H9 (cell line): ENCODE measurements at regions not wholly inside any gene's neighbourhood (a gene's known extent, or its start where the extent isn't known, plus 50 kb on each side); places are given as distances from the start of the nearest gene placed in this dataset.

ENCODE experiments used
- DNase-seq: peaks from one replicate; pipeline ENCODE4 v3.0.0-alpha.2; 2017
- H2AFZ ChIP-seq: one replicate; pipeline ENCODE4 v1.6.1; 2013; ENCODE audit warnings: mild to moderate bottlenecking, low read length, control low read depth, moderate library complexity
- H2AK5ac ChIP-seq: 2 replicates; pipeline ENCODE4 v1.6.1; 2013; ENCODE audit warnings: low read length, control low read depth, mixed read lengths; ENCODE audit not compliant: insufficient read length
- H2BK120ac ChIP-seq: one replicate; pipeline ENCODE4 v1.6.1; 2013; ENCODE audit warnings: low read depth, mild to moderate bottlenecking, low read length, control low read depth, inconsistent platforms; ENCODE audit not compliant: poor library complexity, severe bottlenecking
- H2BK12ac ChIP-seq: 2 replicates; pipeline ENCODE4 v1.6.1; 2013; ENCODE audit warnings: low read length, control low read depth, mixed read lengths, low read depth; ENCODE audit not compliant: insufficient read length
- H2BK15ac ChIP-seq: 2 replicates; pipeline ENCODE4 v1.6.1; 2013; ENCODE audit warnings: low read depth, low read length, control low read depth
- H2BK20ac ChIP-seq: one replicate; pipeline ENCODE4 v1.6.1; 2013; ENCODE audit warnings: low read depth, mild to moderate bottlenecking, low read length, control low read depth, inconsistent platforms; ENCODE audit not compliant: poor library complexity, severe bottlenecking
- H2BK5ac ChIP-seq: 2 replicates; pipeline ENCODE4 v1.6.1; 2013; ENCODE audit warnings: low read length, control low read depth, mixed read lengths; ENCODE audit not compliant: insufficient read length
- H3K14ac ChIP-seq: 2 replicates; pipeline ENCODE4 v1.6.1; 2013; ENCODE audit warnings: low read length, control low read depth; ENCODE audit not compliant: insufficient read depth
- H3K18ac ChIP-seq: 2 replicates; pipeline ENCODE4 v1.6.1; 2013; ENCODE audit warnings: low read depth, mild to moderate bottlenecking, mixed read lengths, low read length, control low read depth; ENCODE audit not compliant: insufficient read length
- H3K23ac ChIP-seq: 2 replicates; pipeline ENCODE4 v1.6.1; 2013; ENCODE audit warnings: low read length, control low read depth, mixed read lengths, low read depth; ENCODE audit not compliant: insufficient read length
- H3K23me2 ChIP-seq: 2 replicates; pipeline ENCODE4 v1.6.1; 2013; ENCODE audit warnings: low read depth, mild to moderate bottlenecking, mixed read lengths, low read length, control low read depth; ENCODE audit not compliant: insufficient read length, poor library complexity, severe bottlenecking
- H3K27ac ChIP-seq: 2 replicates; pipeline ENCODE4 v1.5.1; 2013; ENCODE audit warnings: low read length, control low read depth, mixed read lengths, low read depth; ENCODE audit not compliant: insufficient read length
- H3K27me3 ChIP-seq: 2 replicates; pipeline ENCODE4 v1.6.1; 2013; ENCODE audit warnings: low read length, control low read depth, inconsistent platforms; ENCODE audit not compliant: insufficient read depth
- H3K4ac ChIP-seq: 2 replicates; pipeline ENCODE4 v1.6.1; 2013; ENCODE audit warnings: low read depth, mild to moderate bottlenecking, control low read depth, inconsistent platforms, low read length, moderate library complexity
- H3K4me1 ChIP-seq: 2 replicates; pipeline ENCODE4 v1.6.1; 2013; ENCODE audit warnings: low read length, control low read depth, inconsistent platforms; ENCODE audit not compliant: insufficient read depth
- H3K4me2 ChIP-seq: 2 replicates; pipeline ENCODE4 v1.6.1; 2013; ENCODE audit warnings: low read length, control low read depth, mixed read lengths; ENCODE audit not compliant: insufficient read length, insufficient read depth
- H3K56ac ChIP-seq: 2 replicates; pipeline ENCODE4 v1.6.1; 2013; ENCODE audit warnings: low read depth, mild to moderate bottlenecking, mixed read lengths, low read length, control low read depth; ENCODE audit not compliant: insufficient read length
- H3K79me1 ChIP-seq: 2 replicates; pipeline ENCODE4 v1.6.1; 2013; ENCODE audit warnings: low read depth, mild to moderate bottlenecking, moderate library complexity, low read length, control low read depth, inconsistent platforms; ENCODE audit not compliant: insufficient read depth, poor library complexity, severe bottlenecking
- H3K79me2 ChIP-seq: 2 replicates; pipeline ENCODE4 v1.6.1; 2013; ENCODE audit warnings: low read length, control low read depth, inconsistent platforms; ENCODE audit not compliant: insufficient read depth
- H3K9ac ChIP-seq: 2 replicates; pipeline ENCODE4 v1.6.1; 2013; ENCODE audit warnings: low read length, control low read depth, mixed read lengths; ENCODE audit not compliant: insufficient read length; ENCODE audit errors: extremely low read depth
- H3K9me3 ChIP-seq: one replicate; pipeline ENCODE4 v1.6.1; 2013; ENCODE audit warnings: low read depth, low read length, inconsistent platforms; ENCODE audit not compliant: control insufficient read depth
- H3T11ph ChIP-seq: one replicate; pipeline ENCODE4 v1.6.1; 2013; ENCODE audit warnings: mild to moderate bottlenecking, low read length, control low read depth, inconsistent platforms
- H4K20me1 ChIP-seq: one replicate; pipeline ENCODE4 v1.6.1; 2013; ENCODE audit not compliant: control insufficient read depth, insufficient read length, insufficient read depth
- H4K5ac ChIP-seq: 2 replicates; pipeline ENCODE4 v1.6.1; 2013; ENCODE audit warnings: low read depth, mild to moderate bottlenecking, mixed read lengths, low read length, control low read depth; ENCODE audit not compliant: insufficient read length
- H4K8ac ChIP-seq: replicated peaks from 2 replicates; pipeline ENCODE4 v1.6.1; 2013; ENCODE audit warnings: low read length, control low read depth, mixed read lengths, low read depth; ENCODE audit not compliant: insufficient read length
- H4K91ac ChIP-seq: 2 replicates; pipeline ENCODE4 v1.6.1; 2013; ENCODE audit warnings: low read depth, mild to moderate bottlenecking, moderate library complexity, mixed read lengths, low read length, control low read depth; ENCODE audit not compliant: insufficient read length
- H3K27ac Mint-ChIP-seq, 3 experiments: 2 replicates in 2 of 3; 3 replicates in 1 of 3; pipeline ENCODE4 v1.8.0; 2020 to 2021; ENCODE audit warnings: mixed read lengths in 3 of 3, mild to moderate bottlenecking in 1 of 3, moderate library complexity in 1 of 3
- H3K27me3 Mint-ChIP-seq: 2 replicates; pipeline ENCODE4 v1.8.0; 2021; ENCODE audit warnings: low read depth, mild to moderate bottlenecking, moderate library complexity, mixed read lengths
- H3K36me3 Mint-ChIP-seq, 3 experiments: 2 replicates in 2 of 3; 3 replicates in 1 of 3; pipeline ENCODE4 v1.8.0; 2020 to 2021; ENCODE audit warnings: low read depth in 3 of 3, mixed read lengths in 3 of 3; ENCODE audit not compliant: insufficient read depth in 1 of 3
- H3K4me1 Mint-ChIP-seq, 2 experiments: 2 replicates each; pipeline ENCODE4 v1.8.0; 2020; ENCODE audit warnings: mixed read lengths in 2 of 2
- H3K4me3 Mint-ChIP-seq, 2 experiments: 2 replicates in 1 of 2; 3 replicates in 1 of 2; pipeline ENCODE4 v1.8.0; 2020 to 2021; ENCODE audit warnings: mild to moderate bottlenecking in 2 of 2, mixed read lengths in 2 of 2, moderate library complexity in 1 of 2
- H3K9me3 Mint-ChIP-seq, 2 experiments: 2 replicates in 1 of 2; 3 replicates in 1 of 2; pipeline ENCODE4 v1.8.0; 2020; ENCODE audit warnings: mild to moderate bottlenecking in 2 of 2, mixed read lengths in 2 of 2, moderate library complexity in 1 of 2
- WGBS: extraction: QIAGEN DNeasy Blood & Tissue Kit; methylation state at CpG from one replicate; pipeline ENCODE4 v1.1.7; 2013; ENCODE audit warnings: missing lambda C conversion rate, low lambda C conversion rate, mixed read lengths; ENCODE audit not compliant: insufficient read length; ENCODE audit errors: extremely low coverage; 5-methylcytosine and 5-hydroxymethylcytosine counted together
- TF ChIP-seq, protein P1 (sequence below): fragments of 200-600 bp; sonication (generic); conservative IDR thresholded peaks from 3 replicates; pipeline ENCODE4 v1.8.0; 2021; ENCODE audit warnings: antibody characterized with exemption, mild to moderate bottlenecking

DNA sequence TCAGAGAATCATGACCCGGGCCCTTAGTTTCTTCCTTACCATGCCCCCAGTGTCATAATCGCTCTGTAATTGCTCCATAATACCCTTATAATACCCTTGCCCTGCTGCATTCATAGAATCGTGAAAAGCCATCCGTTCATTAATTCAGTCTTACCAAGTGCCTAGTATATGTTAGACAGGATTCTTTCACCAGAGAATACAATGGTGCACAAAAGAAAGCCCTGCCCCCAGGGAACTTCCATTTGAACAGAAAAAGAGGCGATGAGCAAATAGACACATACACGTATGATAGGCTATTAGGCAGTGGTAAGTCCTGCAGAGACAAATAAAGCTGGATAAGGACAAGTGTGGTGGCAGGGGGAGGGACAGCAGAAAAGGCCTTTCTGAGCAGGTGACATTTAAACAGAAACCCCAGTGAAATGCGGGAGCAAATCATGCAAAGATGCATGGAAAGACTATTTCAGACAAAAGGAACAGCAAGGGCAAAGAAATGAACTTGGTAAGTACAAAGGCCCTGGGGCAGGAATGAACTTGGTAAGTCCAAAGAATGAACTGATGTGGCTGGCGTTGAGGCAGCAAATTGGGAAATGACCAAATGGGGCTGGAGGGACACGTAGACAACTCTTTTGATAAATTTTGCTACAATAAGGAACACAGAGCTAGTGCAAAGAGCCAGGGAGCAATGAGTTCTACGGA lies 74.6 kb upstream of the CREB3L1 start:
- Histone ChIP-seq H2BK20ac (no peak overlapping the region), H2BK12ac (no peak overlapping the region), H3K4ac (no peak overlapping the region), H4K20me1 (no peaks in the 10 kb centered on the region), H3K27ac (no peak overlapping the region), H2BK15ac (no peak overlapping the region), H4K5ac (no peak overlapping the region), H3K23me2 (no peaks in the 10 kb centered on the region), H3K4me2 (no peak overlapping the region), H3T11ph (no peak overlapping the region), H3K9me3 (no peaks in the 10 kb centered on the region), H2BK120ac (no peak overlapping the region), H3K79me1 (no peaks in the 10 kb centered on the region), H3K79me2 (no peaks in the 10 kb centered on the region), H3K9ac (no peak overlapping the region), H3K14ac (no peak overlapping the region), H2AFZ (no peak overlapping the region), H3K18ac (no peak overlapping the region), H4K8ac (no peak overlapping the region), H2BK5ac (no peak overlapping the region), H3K4me1 (no peaks in the 10 kb centered on the region; the same call in 1 of the 2 replicates), H2AK5ac (no peak overlapping the region), H3K23ac (no peak overlapping the region), H3K27me3 (no peaks in the 10 kb centered on the region), H3K56ac (no peak overlapping the region), H4K91ac (no peak overlapping the region)
- peak overlapping the region; percentile 95 to 97 (median 95); a peak in 6 of 7 replicates for H3K27ac Mint-ChIP-seq
- no peaks in the 10 kb centered on the region; a peak in 1 of 7 replicates for H3K36me3 Mint-ChIP-seq
- peaks cover 8% of the 10 kb centered on the region for H3K27me3 Mint-ChIP-seq
- DNase-seq = no peak
- TF ChIP-seq, protein P1, sequence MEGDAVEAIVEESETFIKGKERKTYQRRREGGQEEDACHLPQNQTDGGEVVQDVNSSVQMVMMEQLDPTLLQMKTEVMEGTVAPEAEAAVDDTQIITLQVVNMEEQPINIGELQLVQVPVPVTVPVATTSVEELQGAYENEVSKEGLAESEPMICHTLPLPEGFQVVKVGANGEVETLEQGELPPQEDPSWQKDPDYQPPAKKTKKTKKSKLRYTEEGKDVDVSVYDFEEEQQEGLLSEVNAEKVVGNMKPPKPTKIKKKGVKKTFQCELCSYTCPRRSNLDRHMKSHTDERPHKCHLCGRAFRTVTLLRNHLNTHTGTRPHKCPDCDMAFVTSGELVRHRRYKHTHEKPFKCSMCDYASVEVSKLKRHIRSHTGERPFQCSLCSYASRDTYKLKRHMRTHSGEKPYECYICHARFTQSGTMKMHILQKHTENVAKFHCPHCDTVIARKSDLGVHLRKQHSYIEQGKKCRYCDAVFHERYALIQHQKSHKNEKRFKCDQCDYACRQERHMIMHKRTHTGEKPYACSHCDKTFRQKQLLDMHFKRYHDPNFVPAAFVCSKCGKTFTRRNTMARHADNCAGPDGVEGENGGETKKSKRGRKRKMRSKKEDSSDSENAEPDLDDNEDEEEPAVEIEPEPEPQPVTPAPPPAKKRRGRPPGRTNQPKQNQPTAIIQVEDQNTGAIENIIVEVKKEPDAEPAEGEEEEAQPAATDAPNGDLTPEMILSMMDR = no peak
- peaks cover 21 to 23% of the 10 kb centered on the region in 2 experiments for H3K4me1 Mint-ChIP-seq
- H3K4me3 Mint-ChIP-seq = no peak overlapping the region
- no CpG with 5 or more reads among the region's 10 CpGs for WGBS
- no peaks in the 10 kb centered on the region for H3K9me3 Mint-ChIP-seq
